MM.1S (cell line): ENCODE measurements at regions not wholly inside any gene's neighbourhood (a gene's known extent, or its start where the extent isn't known, plus 50 kb on each side); places are given as distances from the start of the nearest gene placed in this dataset.

Experiments used
- EZH2 ChIP-seq: fragments of 300-600 bp; sonication (generic); optimal IDR thresholded peaks from 2 replicates; pipeline ENCODE3; 2017; ENCODE audit warnings: low read depth, mild to moderate bottlenecking, antibody characterized with exemption, low read length, mixed read lengths
- EZH2phosphoT487 ChIP-seq: fragments of 300-600 bp; sonication (generic); IDR thresholded peaks from 2 replicates; pipeline ENCODE4 v1.6.1; 2018; ENCODE audit warnings: antibody characterized with exemption, low read length
- TF ChIP-seq, protein P1 (sequence below): fragments of 300-600 bp; sonication (generic); IDR thresholded peaks from 2 replicates; pipeline ENCODE4 v1.5.1; 2016; ENCODE audit warnings: antibody characterized with exemption, low read length, mixed read lengths

DNA sequence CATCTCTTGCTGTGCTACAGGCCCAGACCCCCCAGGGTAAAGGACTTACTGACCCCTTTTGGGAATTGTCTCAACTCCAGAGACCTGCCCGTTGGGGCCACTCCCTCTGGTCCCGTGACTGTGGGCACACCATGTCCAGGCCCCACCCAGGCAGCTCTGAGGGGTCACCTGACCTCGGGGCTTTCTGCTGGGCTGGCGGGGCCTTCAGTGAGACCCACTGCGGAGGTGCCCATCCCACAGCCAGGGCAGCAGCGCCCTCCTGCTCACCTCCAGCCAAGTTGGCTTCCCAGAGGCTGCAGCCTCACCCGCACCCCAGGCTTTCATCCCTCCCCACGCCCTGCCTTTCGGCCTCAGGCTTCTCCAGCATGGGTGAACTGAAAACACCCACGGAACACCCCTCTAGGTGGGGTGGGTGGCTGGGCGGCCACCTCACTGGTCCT, 147.2 kb downstream of the DNAJB6 start:
- TF ChIP-seq, protein P1, sequence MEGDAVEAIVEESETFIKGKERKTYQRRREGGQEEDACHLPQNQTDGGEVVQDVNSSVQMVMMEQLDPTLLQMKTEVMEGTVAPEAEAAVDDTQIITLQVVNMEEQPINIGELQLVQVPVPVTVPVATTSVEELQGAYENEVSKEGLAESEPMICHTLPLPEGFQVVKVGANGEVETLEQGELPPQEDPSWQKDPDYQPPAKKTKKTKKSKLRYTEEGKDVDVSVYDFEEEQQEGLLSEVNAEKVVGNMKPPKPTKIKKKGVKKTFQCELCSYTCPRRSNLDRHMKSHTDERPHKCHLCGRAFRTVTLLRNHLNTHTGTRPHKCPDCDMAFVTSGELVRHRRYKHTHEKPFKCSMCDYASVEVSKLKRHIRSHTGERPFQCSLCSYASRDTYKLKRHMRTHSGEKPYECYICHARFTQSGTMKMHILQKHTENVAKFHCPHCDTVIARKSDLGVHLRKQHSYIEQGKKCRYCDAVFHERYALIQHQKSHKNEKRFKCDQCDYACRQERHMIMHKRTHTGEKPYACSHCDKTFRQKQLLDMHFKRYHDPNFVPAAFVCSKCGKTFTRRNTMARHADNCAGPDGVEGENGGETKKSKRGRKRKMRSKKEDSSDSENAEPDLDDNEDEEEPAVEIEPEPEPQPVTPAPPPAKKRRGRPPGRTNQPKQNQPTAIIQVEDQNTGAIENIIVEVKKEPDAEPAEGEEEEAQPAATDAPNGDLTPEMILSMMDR: no peak
- TF ChIP-seq EZH2phosphoT487 (no peak), EZH2 (no peak)
